PFSK-1 (cell line): ENCODE measurements at regions not wholly inside any gene's neighbourhood (a gene's known extent, or its start where the extent isn't known, plus 50 kb on each side); places are given as distances from the start of the nearest gene placed in this dataset.

Experiments used
- FOXP2 ChIP-seq: optimal IDR thresholded peaks from 2 replicates; pipeline ENCODE3; 2011; ENCODE audit warnings: borderline replicate concordance, control low read depth, inconsistent platforms; ENCODE audit not compliant: insufficient read depth; ENCODE audit errors: extremely low read length, extremely low read depth
- POLR2AphosphoS5 ChIP-seq: IDR thresholded peaks from 2 replicates; pipeline ENCODE4 v1.6.1; 2012; ENCODE audit warnings: low read depth, mild to moderate bottlenecking, control low read depth, low read length, moderate library complexity
- SIN3A ChIP-seq: IDR thresholded peaks from 2 replicates; pipeline ENCODE4 v1.6.1; 2012; ENCODE audit warnings: mild to moderate bottlenecking, low read length, moderate library complexity, borderline replicate concordance; ENCODE audit not compliant: insufficient read depth
- TAF1 ChIP-seq: IDR thresholded peaks from 2 replicates; pipeline ENCODE4 v1.6.1; 2012; ENCODE audit warnings: low read length, control low read depth, borderline replicate concordance; ENCODE audit not compliant: insufficient read depth
- TF ChIP-seq, protein P1 (sequence below), 2 experiments: IDR thresholded peaks; 2 replicates each; pipeline versions ENCODE4 v1.6.1 to v1.8.0; 2011 to 2012; ENCODE audit warnings: low read depth in 2 of 2, low read length in 2 of 2, control low read depth in 1 of 2, inconsistent platforms in 1 of 2, mild to moderate bottlenecking in 1 of 2, moderate library complexity in 1 of 2; ENCODE audit not compliant: insufficient read depth in 1 of 2

DNA sequence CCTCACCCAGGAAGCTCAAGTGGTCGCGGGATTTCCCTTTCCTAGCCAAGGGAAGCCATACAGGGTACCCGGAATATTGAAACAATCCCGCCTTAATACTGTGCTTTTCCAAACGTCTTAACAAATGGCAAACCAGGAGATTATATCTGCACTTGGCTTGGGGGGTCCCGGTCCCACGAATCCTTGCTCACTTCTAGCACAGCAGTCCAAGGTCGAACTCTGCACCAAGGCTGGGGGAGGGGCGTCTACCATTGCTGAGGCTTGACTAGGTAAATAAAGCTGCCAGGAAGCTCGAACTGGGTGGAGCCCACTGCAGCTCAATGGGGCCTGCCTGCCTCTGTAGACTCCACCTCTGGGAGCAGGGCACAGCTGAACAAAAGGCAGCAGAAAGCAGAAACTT is 1644.8 kb downstream of the PCDH9 start:
- TF ChIP-seq FOXP2 (no peak), POLR2AphosphoS5 (no peak), SIN3A (no peak), TAF1 (no peak)
- TF ChIP-seq, protein P1, sequence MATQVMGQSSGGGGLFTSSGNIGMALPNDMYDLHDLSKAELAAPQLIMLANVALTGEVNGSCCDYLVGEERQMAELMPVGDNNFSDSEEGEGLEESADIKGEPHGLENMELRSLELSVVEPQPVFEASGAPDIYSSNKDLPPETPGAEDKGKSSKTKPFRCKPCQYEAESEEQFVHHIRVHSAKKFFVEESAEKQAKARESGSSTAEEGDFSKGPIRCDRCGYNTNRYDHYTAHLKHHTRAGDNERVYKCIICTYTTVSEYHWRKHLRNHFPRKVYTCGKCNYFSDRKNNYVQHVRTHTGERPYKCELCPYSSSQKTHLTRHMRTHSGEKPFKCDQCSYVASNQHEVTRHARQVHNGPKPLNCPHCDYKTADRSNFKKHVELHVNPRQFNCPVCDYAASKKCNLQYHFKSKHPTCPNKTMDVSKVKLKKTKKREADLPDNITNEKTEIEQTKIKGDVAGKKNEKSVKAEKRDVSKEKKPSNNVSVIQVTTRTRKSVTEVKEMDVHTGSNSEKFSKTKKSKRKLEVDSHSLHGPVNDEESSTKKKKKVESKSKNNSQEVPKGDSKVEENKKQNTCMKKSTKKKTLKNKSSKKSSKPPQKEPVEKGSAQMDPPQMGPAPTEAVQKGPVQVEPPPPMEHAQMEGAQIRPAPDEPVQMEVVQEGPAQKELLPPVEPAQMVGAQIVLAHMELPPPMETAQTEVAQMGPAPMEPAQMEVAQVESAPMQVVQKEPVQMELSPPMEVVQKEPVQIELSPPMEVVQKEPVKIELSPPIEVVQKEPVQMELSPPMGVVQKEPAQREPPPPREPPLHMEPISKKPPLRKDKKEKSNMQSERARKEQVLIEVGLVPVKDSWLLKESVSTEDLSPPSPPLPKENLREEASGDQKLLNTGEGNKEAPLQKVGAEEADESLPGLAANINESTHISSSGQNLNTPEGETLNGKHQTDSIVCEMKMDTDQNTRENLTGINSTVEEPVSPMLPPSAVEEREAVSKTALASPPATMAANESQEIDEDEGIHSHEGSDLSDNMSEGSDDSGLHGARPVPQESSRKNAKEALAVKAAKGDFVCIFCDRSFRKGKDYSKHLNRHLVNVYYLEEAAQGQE (IDR thresholded peaks at IDR 0.05; ENCODE audit: insufficient read depth in 1 of 2, low read depth in 2 of 2, low read length in 2 of 2): no peak

DNA sequence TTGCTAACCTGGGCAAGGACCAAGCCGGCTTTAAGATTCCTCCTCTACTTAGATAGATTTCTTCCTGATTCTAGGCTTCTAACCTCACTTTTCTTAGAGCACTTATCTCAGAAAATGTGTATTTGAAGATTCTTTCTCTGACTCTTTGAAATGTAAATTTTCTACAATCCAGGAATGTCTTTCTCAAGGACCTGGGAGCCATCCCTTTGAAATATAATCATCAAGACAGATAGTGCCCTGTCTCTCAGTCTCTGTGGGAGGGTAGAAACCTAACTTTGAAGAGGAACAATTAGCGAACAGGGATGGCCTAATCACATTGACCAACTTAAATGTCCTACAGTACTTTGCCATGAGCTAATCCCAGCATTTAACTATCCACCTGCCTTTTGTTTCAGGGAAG is 1646.0 kb downstream of the PCDH9 start:
- TF ChIP-seq POLR2AphosphoS5 (no peak), TAF1 (no peak), FOXP2 (no peak), SIN3A (no peak)
- TF ChIP-seq, protein P1 (IDR thresholded peaks at IDR 0.05; ENCODE audit: insufficient read depth in 1 of 2, low read depth in 2 of 2, low read length in 2 of 2): no peak

DNA sequence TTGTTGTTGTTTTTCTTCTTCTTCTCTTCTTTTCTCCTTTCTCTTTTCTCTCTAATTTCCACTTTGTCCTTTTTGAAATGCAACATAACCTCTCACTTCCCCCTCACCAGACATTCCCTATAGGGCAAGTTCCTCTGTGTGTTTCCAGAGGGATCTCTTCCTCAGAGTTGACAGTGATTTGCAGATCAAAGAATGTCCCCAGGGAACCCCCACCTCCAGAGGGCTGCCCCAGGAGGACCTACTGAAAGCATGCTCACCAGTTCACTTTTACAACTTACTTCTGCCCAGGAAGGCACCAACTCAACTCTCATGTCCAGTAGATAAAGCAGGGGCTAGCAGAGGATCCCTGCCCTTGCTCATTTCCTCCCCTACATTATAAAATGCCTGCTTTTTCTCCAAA is 1648.0 kb downstream of the PCDH9 start:
- TF ChIP-seq TAF1 (no peak), POLR2AphosphoS5 (no peak), FOXP2 (no peak), SIN3A (no peak)
- TF ChIP-seq, protein P1 (IDR thresholded peaks at IDR 0.05; ENCODE audit: insufficient read depth in 1 of 2, low read depth in 2 of 2, low read length in 2 of 2): no peak

DNA sequence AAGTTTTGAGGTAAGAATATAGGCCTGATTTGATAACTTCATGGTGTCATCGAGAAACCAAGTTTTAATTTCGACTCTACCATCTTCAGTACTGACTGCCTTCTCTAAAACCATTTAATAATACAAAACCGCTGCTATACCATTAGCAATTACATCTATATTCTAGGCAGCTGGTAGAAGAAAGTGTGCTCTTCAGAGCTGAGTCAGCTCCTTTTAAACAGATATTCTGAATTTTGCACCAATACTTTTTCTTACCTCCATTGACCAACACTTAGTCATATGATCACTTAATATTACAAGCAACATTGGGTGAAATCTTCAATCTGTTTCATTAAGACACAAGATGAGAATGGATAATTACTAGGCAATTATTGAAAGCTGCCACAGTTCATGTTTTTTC is 1667.8 kb downstream of the PCDH9 start:
- TF ChIP-seq POLR2AphosphoS5 (no peak), TAF1 (no peak)

DNA sequence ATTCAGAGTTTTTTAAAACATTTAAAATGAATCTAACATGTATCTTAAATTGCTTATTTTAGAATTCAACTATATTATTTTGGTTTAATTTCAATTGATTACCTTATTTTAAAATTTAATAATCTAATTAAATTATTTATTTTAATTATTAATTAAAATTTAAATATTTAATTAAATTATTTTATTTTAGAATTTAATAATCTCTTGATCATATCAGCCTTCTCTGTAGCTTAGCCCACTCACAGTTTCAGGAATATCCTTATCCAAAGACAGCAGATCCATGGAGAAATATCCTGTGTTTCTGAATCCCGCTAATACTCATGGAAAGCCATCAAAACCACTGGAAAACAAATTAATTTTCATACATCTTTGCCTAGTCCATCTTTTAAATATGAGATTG is 1669.2 kb downstream of the PCDH9 start:
- no peak for TF ChIP-seq POLR2AphosphoS5
- TF ChIP-seq, protein P1 (IDR thresholded peaks at IDR 0.05; ENCODE audit: insufficient read depth in 1 of 2, low read depth in 2 of 2, low read length in 2 of 2): no peak
- no peak for TF ChIP-seq SIN3A
- no peak for TF ChIP-seq TAF1
- TF ChIP-seq FOXP2: no peak
